HK-2 (cell line): ENCODE measurements at regions not wholly inside any gene's neighbourhood (a gene's known extent, or its start where the extent isn't known, plus 50 kb on each side); places are given as distances from the start of the nearest gene placed in this dataset.
"Not testable (repeated sequence)": the region's sequence is repeated elsewhere in the genome, so short reads cannot be mapped to it uniquely, and the experiment has no call there.

Source experiments
- DNase-seq: peaks from one replicate; pipeline ENCODE4 v3.0.0-alpha.2; 2018; ENCODE audit not compliant: unreplicated experiment

DNA sequence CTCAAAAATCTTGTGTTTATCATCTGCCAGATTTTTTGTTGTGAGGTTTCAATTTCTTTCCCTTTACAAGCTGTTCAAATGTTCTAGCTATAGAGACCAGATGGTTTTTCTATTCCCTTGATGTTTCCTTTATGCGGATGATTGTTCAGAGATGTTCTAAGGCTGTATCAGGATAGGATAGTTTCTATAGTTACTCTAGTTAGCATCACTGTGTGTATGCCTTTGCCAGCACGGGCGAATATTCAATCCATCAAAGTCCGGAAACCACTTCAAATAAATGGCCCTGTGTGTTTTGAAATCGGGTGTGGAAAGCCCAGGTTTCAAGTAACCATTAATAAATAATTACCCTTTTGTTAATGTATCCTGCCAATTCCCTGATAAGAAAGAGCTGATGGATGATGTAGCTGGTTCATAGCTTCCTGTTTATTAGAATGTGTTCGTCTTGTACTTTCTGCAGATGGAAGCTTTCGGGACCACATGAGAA, 149.8 kb upstream of the PRKCQ start:
- DNase-seq, result no peak

DNA sequence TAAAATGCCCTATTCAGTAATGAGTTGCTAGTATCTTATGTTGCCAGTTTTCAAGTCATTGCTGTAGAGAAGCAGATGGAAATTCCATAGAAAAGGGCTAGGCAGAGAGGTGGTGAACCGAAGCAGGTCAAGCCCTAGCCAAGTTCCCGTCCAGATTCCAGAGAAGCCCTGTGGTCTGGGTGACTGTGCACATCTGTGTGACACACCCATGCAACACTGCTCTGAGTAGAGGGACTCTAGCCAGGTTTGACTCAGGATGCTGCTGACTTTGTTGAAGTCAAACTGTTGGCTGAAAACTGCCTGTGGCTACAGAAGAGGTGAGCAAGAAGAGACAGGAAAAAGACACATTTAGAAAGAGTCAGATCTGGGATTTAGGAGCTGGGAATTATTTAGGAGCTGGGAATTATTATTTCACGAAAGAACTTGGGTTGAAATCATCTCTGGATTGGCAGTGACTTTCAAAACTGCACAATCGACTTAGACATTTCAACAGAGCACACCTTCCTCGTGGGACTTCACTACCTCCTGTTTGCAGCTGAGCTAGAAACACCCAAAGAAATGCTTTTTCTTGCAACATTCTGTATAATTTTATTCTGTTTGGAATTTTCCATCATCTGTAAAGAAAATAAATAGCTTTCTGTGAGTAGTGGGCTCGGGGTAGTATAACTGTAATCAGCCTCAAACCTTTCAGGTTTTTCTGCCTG, 149.1 kb upstream of the PRKCQ start:
- no peak for DNase-seq

DNA sequence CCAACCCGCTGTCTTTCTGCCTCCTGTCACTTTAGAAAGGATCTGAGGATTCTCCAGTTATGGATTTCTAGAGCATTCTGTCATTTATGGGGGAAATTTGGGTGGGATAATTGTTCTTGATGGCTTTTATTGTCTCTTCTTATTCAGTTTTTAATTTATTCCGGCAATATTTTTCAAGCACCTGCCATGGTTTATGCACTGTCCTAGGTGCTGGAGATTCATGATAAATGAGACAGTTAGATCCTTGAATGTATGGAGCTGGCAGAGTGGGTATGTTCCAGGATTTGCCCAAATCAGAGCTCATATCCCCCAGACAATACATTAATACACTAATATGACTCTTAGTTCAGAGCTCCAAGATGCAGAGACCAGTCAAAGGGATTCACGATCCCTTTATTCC, 146.8 kb upstream of the PRKCQ start:
- no peak for DNase-seq

DNA sequence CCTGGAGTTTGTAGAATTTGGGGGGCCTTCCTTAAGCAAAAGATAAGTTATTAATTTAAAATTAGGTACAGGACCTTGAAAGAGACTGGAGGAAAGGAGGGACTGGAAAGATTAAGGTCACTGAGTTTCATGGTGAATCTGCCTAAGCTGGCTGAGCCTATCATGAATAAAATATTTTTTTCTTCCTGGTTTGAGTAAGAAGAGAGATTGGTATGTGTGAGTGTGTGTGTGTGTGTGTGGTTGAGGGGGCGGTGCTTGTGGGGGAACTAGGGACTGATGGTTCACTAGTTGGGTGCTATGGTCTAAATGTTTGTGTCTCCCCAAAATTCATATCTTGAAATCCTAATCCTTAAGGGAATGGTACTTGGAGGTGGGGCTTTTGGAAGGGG, 142.5 kb upstream of the PRKCQ start:
- DNase-seq, result no peak

DNA sequence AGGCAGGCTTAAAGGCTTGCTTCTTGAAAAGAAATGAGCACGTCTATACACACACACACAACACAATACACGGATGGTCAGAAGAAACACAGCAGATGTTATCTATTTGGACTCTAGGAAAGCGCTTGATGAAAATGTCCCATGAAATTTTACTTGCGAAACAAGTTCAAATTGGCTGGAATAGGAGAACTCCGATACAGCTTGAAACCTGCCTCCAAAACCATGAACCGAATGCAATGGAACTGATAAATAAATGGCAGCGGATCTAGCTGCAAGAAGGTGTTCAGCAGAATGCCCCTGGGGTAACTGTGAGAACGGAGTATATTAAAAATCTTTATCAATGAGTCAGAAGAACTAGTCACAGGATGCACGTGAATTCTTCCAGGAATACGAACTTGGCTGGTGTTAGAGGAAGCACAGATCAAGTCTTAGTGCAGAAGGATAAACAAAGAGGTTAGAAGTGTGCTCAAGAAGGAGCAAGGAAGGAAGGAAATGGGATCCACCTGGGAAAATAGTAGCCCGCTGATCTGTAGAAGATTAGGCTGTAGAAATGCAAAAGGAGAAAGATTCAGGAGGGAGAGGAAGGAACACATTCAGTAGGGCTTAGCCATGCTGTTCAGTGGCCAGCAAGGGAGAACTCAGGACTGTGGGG, 142.0 kb upstream of the PRKCQ start:
- no peak for DNase-seq

DNA sequence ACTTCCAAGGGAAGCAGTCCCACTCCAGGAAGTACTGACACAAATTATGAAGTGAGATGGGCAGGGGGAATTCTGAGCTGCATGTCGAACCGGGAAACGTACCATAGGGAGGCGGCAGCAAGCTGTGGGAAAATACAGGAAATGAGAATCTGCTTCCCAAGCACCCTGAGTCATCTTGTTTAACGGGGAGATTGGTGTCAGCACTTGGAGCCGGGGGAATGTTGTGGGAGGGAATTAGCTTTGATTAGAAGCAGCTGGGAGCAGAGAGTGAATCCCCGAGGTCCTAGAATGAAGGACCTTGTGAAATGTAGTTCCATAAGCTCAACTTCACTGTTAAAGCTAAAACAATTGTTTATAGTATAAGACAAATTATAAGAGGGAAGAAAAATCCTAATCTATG, 141.4 kb upstream of the PRKCQ start:
- DNase-seq, result peak; percentile 29

DNA sequence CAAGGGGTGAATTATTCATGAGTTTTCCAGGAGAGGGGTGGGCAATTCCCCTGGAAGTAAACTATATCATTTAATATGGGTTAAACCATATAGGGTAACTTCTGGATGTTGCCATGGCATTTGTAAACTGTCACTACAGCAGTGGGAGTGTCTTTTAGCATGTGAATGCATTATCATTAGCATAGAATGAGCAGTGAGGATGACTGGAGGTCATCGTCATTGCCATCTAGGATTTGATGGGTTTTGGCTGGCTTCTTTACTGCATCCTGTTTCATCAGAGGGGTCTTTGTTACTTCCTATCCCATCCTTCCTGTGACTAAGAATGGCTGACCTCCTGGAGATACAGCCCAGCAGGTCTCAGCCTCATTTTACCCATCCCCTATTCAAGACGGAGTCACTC, 139.5 kb upstream of the PRKCQ start:
- no peak for DNase-seq

DNA sequence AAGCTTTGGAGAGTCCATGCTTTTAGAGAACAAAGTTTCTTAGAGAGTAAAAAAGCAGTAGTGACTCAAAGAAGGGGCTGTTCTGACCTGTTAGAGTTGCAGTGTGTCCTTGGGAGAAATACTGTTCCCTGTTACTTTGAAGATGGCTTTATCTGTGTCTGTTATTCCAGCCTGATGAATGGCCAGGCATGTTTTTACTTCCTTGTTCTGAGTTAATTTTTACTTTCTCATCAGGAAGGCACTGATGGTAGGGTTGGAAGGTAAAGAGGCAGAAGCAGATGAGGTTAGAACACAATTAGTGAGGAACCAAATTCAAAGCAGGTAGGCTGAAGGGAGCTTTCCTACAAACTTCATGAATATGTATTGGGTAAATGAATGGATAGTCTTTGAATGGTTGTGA, 138.5 kb upstream of the PRKCQ start:
- DNase-seq, result no peak

DNA sequence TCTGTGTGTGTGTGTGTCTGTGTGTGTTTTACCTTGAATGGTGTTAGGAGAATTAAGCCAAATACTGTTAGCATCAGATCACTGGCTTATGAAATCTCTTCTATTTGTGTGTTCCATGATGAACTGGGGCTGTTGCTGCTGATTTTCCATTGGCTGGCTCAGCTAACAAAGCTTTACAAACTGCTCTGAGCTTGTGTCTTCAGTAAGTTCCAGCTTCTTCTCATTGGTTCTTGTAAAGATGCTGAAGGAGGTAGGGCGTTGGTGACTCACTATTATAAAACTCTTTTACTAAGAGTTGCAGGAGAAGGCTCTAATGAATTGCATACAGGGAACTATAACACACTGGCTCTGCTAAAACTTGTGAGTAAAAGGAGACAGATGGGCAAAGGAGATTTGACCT, 136.4 kb upstream of the PRKCQ start:
- DNase-seq, result no peak

DNA sequence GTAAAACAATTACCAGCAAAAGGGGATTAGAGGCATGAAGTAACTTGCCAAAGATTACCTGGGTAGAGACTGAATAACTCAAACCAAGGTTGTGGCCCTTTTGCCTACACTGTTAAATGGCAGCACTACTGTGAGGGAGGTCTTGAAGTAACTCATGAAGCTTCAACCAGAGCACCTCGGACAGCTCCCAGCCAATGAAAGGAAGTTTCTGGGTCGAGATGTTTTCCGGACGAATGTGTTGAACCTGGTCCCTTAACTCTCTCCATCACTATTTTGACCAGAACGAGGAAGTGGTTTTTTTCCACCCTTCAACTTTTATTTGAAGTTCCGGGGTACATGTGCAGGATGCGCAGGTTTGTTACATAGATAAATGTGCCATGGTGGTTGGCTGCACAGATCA, 133.6 kb upstream of the PRKCQ start:
- no peak for DNase-seq

DNA sequence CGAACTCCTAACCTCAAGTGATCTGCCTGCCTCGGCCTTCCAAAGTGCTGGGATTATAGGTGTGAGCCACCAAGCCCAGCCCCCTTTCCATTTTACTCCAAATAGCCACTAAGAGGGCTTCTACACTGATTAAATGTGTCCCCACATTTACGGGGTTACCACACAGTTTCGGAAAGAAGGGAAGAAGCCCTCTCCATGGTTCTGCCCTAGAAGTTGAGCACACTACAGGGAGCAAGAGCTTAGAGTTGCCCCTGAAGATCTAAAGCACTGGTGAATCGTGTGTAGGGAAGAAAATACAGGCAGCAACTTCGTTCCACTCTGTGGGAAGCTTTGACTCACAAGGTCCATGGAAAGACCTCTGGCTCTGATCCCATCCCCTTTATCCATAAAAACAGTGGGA, 133.0 kb upstream of the PRKCQ start:
- DNase-seq, result no peak

DNA sequence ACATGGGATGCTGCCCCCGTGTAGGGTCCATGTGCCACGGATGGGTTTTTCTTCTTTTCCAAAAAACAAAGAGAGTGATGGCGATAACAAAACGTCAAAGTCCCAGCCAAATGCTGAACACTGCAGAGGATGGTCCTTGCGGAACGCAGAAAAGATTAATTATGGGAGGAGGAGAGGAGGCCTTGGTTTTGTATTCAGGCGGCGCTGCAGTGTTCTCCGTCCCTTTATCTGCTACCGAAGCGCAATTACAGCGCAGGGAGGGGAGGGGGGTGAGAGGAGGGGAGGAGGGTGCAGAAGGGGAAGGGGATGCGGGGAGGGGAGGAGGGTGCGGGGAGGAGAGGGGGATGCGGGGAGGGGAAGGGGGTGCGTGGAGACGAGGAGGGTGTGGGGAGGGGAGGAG, 131.8 kb upstream of the PRKCQ start:
- no peak for DNase-seq

DNA sequence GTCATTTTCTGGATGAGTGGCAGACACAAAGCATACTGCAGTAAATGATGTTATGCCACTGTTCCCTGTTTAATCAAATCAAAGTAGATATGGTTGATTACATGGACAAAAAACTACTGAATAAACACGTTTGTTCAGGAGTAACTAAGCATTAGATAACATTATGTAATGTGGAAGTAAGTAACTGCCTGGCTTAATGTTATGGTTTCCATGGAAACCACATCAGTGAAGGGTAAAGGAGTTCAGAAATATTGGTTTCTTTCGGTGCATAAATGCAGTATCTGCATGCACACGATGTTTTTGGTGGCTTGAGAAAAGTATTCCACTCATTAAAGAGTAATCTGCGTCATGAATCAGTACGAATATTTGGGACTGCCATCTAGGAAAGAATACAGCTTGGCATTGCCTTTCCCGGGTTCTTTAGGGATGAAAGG, 131.3 kb upstream of the PRKCQ start:
- no peak for DNase-seq

DNA sequence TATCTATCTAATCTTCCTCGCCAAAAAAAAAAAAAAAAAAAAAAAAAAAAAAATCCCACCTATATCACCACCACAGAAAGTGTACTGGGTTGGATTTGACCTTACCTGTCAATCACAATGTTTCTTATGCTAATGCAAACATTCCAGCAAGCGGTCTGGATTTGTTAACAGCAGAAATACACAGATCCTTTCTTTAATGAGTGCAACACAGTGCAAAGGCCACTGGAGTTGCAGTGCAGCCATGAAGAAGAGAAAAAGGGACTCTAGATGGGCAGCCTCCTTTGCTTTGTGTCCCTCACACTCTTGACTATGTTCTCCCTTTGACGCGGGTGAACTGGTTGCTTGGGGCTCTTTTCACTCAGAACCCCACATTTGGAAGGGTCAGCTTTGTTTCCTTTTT, 127.3 kb upstream of the PRKCQ start:
- DNase-seq, result no peak

DNA sequence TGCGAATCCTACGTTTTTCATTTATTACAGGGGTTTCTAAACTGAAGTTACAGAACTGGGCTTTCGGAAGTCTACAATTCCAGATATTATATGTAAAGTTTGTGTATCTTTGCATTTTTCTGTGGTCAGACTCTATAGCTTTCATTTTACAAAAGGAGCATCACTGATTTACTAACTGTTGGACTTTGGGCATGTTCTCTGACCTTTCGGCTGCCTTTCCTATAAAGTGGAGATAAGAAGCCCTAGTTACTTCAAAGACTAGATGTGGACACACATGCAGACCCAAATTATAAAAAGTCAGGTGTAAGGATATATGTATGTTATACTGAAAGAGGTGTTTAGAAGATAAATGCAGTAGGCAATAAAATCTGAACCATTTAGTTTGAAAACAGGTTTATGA, 126.6 kb upstream of the PRKCQ start:
- no peak for DNase-seq

DNA sequence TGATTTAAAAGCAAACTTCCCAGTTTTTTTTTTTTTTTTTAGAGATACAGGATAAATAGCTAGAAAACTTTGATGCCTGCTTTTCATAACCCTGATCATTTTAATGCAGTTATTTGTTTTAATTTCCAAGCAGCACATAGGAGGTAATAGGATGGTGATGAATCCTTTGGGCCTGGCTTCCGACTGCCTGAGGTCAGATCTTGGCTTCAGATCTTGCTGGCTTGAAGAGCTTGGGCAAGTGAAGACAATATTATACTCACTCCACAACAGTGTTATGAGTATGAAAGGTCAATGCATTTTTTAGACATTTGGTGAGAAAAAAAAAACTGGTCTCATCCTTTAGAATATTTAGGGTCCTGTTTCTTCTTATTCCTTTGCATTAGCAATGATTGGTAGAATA, 124.8 kb upstream of the PRKCQ start:
- no peak for DNase-seq

DNA sequence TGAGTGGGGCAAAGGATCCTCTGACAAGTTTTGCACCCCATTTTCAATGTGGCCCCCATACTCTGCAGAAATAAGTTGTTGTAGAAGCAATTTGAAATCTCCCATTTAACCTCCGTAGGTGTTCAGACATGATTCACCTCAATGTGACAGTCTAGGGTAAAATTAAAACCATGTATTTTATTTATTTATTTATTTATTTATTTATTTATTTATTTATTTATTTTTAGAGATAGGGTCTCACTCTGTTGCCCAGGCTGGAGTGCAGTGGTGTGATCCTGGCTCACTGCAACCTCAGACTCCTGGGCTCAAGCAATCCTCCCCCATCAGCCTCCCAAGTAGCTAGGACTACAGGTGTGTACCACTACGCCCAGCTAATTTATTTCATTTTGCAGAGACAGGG, 122.8 kb upstream of the PRKCQ start:
- DNase-seq, result not testable (repeated sequence)

DNA sequence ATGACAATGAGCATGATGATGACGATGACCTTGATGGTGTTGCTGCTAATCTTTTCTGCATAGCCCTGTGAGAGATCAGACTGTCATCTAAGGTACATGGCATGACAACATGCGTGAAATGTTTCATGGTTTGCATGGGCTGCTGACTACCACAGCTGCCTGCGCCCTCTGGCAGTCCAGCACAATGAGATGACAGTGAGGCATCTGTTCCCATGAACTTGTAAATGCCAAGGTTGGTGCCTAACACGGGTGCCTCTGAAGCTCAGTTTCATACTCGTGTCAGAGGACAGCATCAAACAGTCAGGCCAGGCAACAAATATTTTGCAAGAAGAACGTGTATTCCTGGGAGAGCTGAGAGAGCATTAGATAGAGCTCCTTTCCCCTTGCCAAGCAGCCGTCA, 122.0 kb upstream of the PRKCQ start:
- DNase-seq, result no peak

DNA sequence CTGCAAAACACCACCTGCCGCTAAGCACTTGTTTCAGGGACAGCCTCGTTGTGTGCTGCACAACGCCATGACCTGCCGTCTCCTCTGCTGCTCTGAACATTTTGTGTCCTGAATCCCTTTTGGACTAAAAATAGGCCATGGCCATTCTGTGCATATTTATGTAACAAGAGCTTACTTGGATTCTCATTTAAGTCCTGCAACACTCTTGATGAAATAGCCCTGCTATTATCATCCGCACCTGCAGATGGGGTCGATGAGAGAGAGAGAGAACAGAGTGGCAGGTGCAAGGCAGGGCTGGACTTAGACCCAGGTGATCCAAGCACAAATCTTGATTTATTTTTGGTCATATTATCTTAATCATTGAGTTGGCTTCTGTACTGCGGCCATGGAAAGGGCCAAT, 121.2 kb upstream of the PRKCQ start:
- DNase-seq, result no peak

DNA sequence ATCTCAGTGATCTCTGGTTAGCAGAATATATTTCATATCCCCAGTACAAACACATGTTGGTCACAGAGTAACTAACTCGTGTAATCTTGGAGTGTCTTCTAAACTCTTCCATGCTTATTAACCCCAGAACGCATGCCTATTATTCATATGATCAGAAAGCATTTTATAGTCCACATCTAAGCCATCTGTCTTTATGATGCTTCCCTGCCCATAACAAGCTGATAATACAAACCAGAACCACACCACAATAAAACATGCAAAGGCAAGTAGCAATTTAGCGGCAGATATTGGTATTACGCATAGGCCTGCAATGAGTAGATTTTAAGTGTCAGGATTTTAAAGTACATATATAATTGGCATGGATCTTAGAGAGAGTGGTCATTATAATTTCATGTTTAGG, 120.0 kb upstream of the PRKCQ start:
- DNase-seq, result no peak

DNA sequence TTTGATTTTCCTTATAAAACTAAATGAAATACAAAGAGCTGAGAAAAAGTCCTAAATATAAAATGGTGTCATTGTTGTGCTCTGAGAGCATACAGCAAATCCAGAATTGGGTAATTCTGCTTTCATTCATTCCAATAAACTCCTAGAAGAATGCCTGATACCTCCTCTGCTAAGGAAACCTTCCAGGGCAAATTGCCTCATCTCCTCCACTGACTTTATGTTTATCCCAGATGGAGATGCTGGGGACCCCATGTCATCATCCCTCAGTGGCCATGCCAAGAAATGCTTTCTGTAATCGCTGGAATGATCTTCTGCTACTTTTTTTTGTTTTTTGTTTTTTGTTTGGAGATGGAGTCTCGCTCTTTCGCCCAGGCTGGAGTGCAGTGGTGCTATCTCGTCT, 119.3 kb upstream of the PRKCQ start:
- no peak for DNase-seq

DNA sequence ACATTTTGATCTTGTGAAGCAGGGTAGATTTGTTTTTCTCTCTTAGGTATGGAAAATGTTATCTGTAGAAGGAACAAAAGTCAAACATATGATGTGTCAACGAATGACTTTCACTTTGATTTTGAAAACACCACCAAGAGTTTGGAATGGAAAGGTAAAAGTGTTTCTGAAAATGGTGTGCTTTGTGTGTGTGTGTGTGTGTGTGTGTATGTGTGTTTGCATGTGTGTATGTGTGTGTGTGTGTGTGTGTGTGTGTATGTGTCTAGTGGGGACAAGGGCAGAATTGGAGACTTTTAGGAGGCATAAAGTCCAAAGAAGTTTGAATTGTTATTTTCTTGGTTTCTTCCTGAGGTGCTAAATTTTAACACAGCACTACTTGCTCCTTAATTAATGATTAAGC, 115.4 kb upstream of the PRKCQ start:
- DNase-seq, result no peak

DNA sequence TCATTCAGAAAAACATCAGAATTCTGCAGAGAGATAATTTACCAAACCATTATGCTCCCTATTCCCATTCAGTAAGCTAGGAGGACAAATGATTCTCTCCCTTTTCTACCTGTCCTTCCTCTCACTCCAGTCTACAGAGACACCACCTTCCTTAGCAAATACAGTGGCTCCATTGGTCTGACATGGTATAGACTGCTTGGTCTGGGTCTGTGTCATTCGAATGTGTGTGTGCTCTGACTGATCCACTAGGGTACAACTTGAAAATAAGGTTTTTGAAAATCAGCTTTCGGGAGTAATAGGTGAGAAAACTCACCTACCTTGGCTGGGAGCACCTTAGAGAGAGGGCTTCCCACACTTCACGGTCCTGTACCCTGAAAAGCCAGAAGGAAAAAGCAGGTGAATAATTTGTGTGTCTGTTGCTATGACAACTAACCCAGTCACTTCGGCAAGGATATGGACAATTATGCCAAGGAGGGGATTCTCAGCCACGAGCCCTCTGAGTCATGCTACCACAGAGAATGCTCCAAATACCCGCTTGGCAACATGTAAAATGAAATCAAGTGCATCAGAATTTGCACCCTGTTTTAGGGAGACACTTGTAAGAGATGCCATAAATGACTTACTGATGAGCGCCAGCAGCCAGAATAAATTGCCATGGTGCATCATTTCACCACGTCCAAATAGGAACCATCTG, 114.5 kb upstream of the PRKCQ start:
- DNase-seq, result no peak
